IMR-90 (cell line): ENCODE measurements at regions not wholly inside any gene's neighbourhood (a gene's known extent, or its start where the extent isn't known, plus 50 kb on each side); places are given as distances from the start of the nearest gene placed in this dataset.

Experiments used
- ATAC-seq: fragments of 200-7000 bp; cut with Tn5 transposase; 2 replicates; pipeline ENCODE4 v1.9.1; 2020; ENCODE audit warnings: low read depth, mild to moderate bottlenecking, moderate library complexity
- BruUV-seq: library from RNA; stranded (reverse); fragments of 400-500 nt; replicated peaks from 2 replicates; lab custom pipeline; 2021; lab: Mats Ljungman, UMichigan
- CTCF ChIA-PET: fragments of 300-600 bp; formaldehyde crosslinking; extraction: SDS; loops from one replicate; lab custom pipeline; 2021; ENCODE audit warnings: antibody characterized with exemption; lab: Yijun Ruan, JAX
- POLR2A ChIA-PET: fragments of 300-600 bp; sonication (Branson Sonifier 250); formaldehyde crosslinking; loops from one replicate; lab custom pipeline; 2022; ENCODE audit warnings: antibody characterized with exemption; ENCODE audit not compliant: unreplicated experiment; lab: Charles Lee
- DNase-seq: peaks from one replicate; pipeline ENCODE4 v3.0.0; 2013
- H2AFZ ChIP-seq: replicated peaks from 2 replicates; pipeline ENCODE3; 2013; ENCODE audit warnings: low read length, mild to moderate bottlenecking; ENCODE audit not compliant: poor library complexity
- H2AK5ac ChIP-seq: 2 replicates; pipeline ENCODE4 v1.6.1; 2013; ENCODE audit warnings: low read depth, low read length, inconsistent platforms
- H2AK9ac ChIP-seq: replicated peaks from 2 replicates; pipeline ENCODE3; 2013; ENCODE audit warnings: mild to moderate bottlenecking, low read depth, low read length, moderate library complexity; ENCODE audit not compliant: poor library complexity
- H2BK120ac ChIP-seq: 2 replicates; pipeline ENCODE4 v1.6.1; 2013; ENCODE audit warnings: low read depth, low read length, inconsistent platforms
- H2BK15ac ChIP-seq: 3 replicates; pipeline ENCODE4 v1.6.1; 2013; ENCODE audit warnings: low read depth, low read length, inconsistent platforms
- H2BK20ac ChIP-seq: 2 replicates; pipeline ENCODE4 v1.6.1; 2013; ENCODE audit warnings: low read depth, mild to moderate bottlenecking, inconsistent platforms, low read length, moderate library complexity
- H2BK5ac ChIP-seq: 2 replicates; pipeline ENCODE4 v1.6.1; 2013; ENCODE audit warnings: mild to moderate bottlenecking, low read depth, low read length, inconsistent platforms; ENCODE audit not compliant: poor library complexity, severe bottlenecking
- H3K14ac ChIP-seq: replicated peaks from 2 replicates; pipeline ENCODE4 v1.6.1; 2013; ENCODE audit warnings: low read depth, low read length, inconsistent platforms
- H3K18ac ChIP-seq: 2 replicates; pipeline ENCODE4 v1.6.1; 2013; ENCODE audit warnings: low read depth, low read length, control low read depth
- H3K23ac ChIP-seq: 2 replicates; pipeline ENCODE4 v1.6.1; 2013; ENCODE audit warnings: low read depth, low read length, inconsistent platforms
- H3K27ac ChIP-seq: 2 replicates; pipeline ENCODE4 v1.5.1; 2013; ENCODE audit warnings: mild to moderate bottlenecking, control low read depth, low read length; ENCODE audit not compliant: insufficient read depth
- H3K27me3 ChIP-seq: 2 replicates; pipeline ENCODE4 v1.6.1; 2013; ENCODE audit warnings: low read length; ENCODE audit not compliant: control insufficient read depth, insufficient read depth
- H3K36me3 ChIP-seq: 2 replicates; pipeline ENCODE4 v1.6.1; 2013; ENCODE audit warnings: low read length, mixed read lengths; ENCODE audit not compliant: control insufficient read depth, insufficient read depth
- H3K4ac ChIP-seq: 2 replicates; pipeline ENCODE4 v1.6.1; 2013; ENCODE audit warnings: low read depth, low read length, inconsistent platforms
- H3K4me1 ChIP-seq: 2 replicates; pipeline ENCODE4 v1.6.1; 2013; ENCODE audit warnings: low read length, mixed read lengths; ENCODE audit not compliant: control insufficient read depth, insufficient read depth
- H3K4me2 ChIP-seq: 2 replicates; pipeline ENCODE4 v1.6.1; 2013; ENCODE audit warnings: low read depth, mild to moderate bottlenecking, control low read depth, low read length, moderate library complexity
- H3K4me3 ChIP-seq: 2 replicates; pipeline ENCODE4 v1.5.1; 2013; ENCODE audit warnings: low read depth, mild to moderate bottlenecking, control low read depth, low read length, moderate library complexity; ENCODE audit not compliant: insufficient read depth
- H3K56ac ChIP-seq: 2 replicates; pipeline ENCODE4 v1.6.1; 2013; ENCODE audit warnings: low read length, inconsistent platforms; ENCODE audit not compliant: insufficient read depth; ENCODE audit errors: extremely low read depth
- H3K79me1 ChIP-seq, 2 experiments: 2 replicates each; pipeline ENCODE4 v1.6.1; 2013; ENCODE audit warnings: low read length in 2 of 2, inconsistent platforms in 1 of 2, low read depth in 1 of 2
- H3K9ac ChIP-seq: 2 replicates; pipeline ENCODE4 v1.6.1; 2013; ENCODE audit warnings: low read depth, low read length, control low read depth
- H3K9me1 ChIP-seq: 2 replicates; pipeline ENCODE4 v1.6.1; 2013; ENCODE audit warnings: low read length, inconsistent platforms; ENCODE audit not compliant: insufficient read depth
- H3K9me3 ChIP-seq: 2 replicates; pipeline ENCODE4 v1.6.1; 2013; ENCODE audit warnings: low read length; ENCODE audit not compliant: control insufficient read depth, insufficient read depth
- H4K20me1 ChIP-seq: 2 replicates; pipeline ENCODE4 v1.6.1; 2013; ENCODE audit warnings: low read length, inconsistent platforms; ENCODE audit not compliant: insufficient read depth
- H4K5ac ChIP-seq: 2 replicates; pipeline ENCODE4 v1.6.1; 2013; ENCODE audit warnings: mild to moderate bottlenecking, low read depth, low read length, control low read depth
- H4K8ac ChIP-seq, 2 experiments: 2 replicates each; pipeline ENCODE4 v1.6.1; 2013; ENCODE audit warnings: low read depth in 2 of 2, low read length in 2 of 2, control low read depth in 1 of 2, inconsistent platforms in 1 of 2
- H4K91ac ChIP-seq: 2 replicates; pipeline ENCODE4 v1.6.1; 2013; ENCODE audit warnings: low read depth, low read length, inconsistent platforms; ENCODE audit not compliant: insufficient read depth
- MAFK ChIP-seq: IDR thresholded peaks from 2 replicates; pipeline ENCODE4 v1.6.1; 2012; ENCODE audit warnings: low read depth, low read length, improper control_type of control experiment
- MXI1 ChIP-seq: IDR thresholded peaks from 2 replicates; pipeline ENCODE4 v1.6.1; 2012; ENCODE audit warnings: low read depth, mild to moderate bottlenecking, low read length, moderate library complexity, borderline replicate concordance
- RAD21 ChIP-seq: IDR thresholded peaks from 2 replicates; pipeline ENCODE4 v1.6.1; 2012; ENCODE audit warnings: low read length, improper control_type of control experiment
- RFX5 ChIP-seq: IDR thresholded peaks from 2 replicates; pipeline ENCODE4 v1.8.0; 2012; ENCODE audit warnings: low read depth, mild to moderate bottlenecking, low read length, moderate library complexity
- dilution Hi-C: fragments of 300-500 bp; cut with HindIII; formaldehyde crosslinking; loops from one replicate; pipeline ENCODE4 v1.14.3; 2018; ENCODE audit warnings: low sequenced_read_pairs; ENCODE audit not compliant: unreplicated experiment
- in situ Hi-C: fragments of 300-500 bp; cut with MboI; formaldehyde crosslinking; loops from 3 replicates; pipeline ENCODE4 v1.14.3; 2019; ENCODE audit warnings: low sequenced_read_pairs, inconsistent platforms, mixed read lengths
- intact Hi-C: fragments of 100-400 bp; cut with micrococcal nuclease; formaldehyde crosslinking; loops from 2 replicates; pipeline ENCODE4 v1.10.0; 2022

DNA sequence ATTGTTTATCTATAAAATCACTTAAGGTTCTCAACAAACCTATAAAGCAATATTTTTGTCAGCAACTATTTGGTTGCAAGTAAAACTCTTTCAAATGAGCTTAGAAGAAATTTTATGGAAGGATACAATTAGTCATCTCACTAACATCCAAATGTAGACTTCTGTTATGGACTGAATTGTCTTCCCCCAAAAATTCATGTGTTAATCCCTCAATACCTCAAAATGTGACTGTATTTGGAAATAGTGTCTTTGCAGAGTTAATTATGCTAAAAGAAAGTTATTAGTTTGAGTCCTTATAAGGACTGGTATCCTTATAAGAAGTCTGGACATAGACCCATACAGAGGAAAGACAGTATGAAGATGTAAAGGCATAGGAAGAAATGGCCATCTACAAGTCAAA, 357.8 kb upstream of the PRMT6 start:
- H3K18ac ChIP-seq, result no peak overlapping the region
- ATAC-seq, result no peak

More for the DNA sequence above, 357.8 kb upstream of the PRMT6 start:
- in situ Hi-C loops, result no loop called here
- no peaks in the 10 kb centered on the region for H3K27me3 ChIP-seq
- no peak overlapping the region for H3K56ac ChIP-seq
- no peak overlapping the region for H2AK9ac ChIP-seq
- H2BK15ac ChIP-seq, result no peak overlapping the region
- ChIA-PET CTCF (no interaction called here), POLR2A (no interaction called here)
- no peak overlapping the region for H2BK120ac ChIP-seq
- no peak overlapping the region for H3K27ac ChIP-seq
- TF ChIP-seq RAD21 (no peak), RFX5 (no peak), MXI1 (no peak), MAFK (no peak)
- H4K91ac ChIP-seq, result no peak overlapping the region
- no peak overlapping the region for H3K23ac ChIP-seq
- H2AK5ac ChIP-seq, result no peak overlapping the region
- no peaks in the 10 kb centered on the region for H3K4me1 ChIP-seq
- H2BK5ac ChIP-seq, result no peak overlapping the region
- H4K5ac ChIP-seq, result no peak overlapping the region
- no peak overlapping the region for H3K4me3 ChIP-seq
- DNase-seq, result no peak
- no peaks in the 10 kb centered on the region for H3K9me3 ChIP-seq
- no peaks in the 10 kb centered on the region for H3K9me1 ChIP-seq
- no peak overlapping the region for H2AFZ ChIP-seq
- no peak overlapping the region for H3K4ac ChIP-seq
- H4K8ac ChIP-seq, result no peak overlapping the region
- H2BK20ac ChIP-seq, result no peak overlapping the region
- no peak overlapping the region for H3K4me2 ChIP-seq
- no peaks in the 10 kb centered on the region for H4K20me1 ChIP-seq
- no peak overlapping the region for H3K9ac ChIP-seq
- no TSS peak for BruUV-seq
- no peaks in the 10 kb centered on the region for H3K36me3 ChIP-seq
- intact Hi-C loops, result no loop called here
- no peaks in the 10 kb centered on the region for H3K79me1 ChIP-seq
- dilution Hi-C loops, result no loop called here
- no peak overlapping the region for H3K14ac ChIP-seq
